HG03442 (cell line): ENCODE measurements at regions not wholly inside any gene's neighbourhood (a gene's known extent, or its start where the extent isn't known, plus 50 kb on each side); places are given as distances from the start of the nearest gene placed in this dataset.
"Not testable (repeated sequence)": the region's sequence is repeated elsewhere in the genome, so short reads cannot be mapped to it uniquely, and the experiment has no call there.

Experiments
- ATAC-seq: cut with Tn5 transposase; IDR thresholded peaks from one replicate; pipeline ENCODE4 v1.9.1; 2021; ENCODE audit warnings: mild to moderate bottlenecking, moderate library complexity; ENCODE audit not compliant: unreplicated experiment

DNA sequence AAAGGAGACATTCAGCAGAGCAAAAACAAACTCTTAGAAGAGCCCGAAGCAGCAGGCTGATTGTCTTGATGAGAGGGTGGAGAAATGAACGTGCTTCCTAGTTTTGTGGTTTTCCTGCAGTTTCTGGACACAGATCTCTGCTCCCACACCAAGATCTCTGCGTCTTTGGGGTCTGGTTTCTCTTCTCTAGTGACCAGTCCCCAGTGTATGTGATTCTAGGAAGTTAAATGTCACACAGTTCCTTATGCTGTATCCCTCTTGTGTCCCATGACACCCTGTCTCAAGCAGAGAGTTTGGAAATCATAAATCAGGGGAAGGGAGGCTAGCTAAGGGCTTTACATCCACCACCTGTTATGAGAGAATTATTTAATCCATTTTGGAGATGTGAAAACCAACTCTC is 55.4 kb upstream of the KLF14 start:
- no peak for ATAC-seq

DNA sequence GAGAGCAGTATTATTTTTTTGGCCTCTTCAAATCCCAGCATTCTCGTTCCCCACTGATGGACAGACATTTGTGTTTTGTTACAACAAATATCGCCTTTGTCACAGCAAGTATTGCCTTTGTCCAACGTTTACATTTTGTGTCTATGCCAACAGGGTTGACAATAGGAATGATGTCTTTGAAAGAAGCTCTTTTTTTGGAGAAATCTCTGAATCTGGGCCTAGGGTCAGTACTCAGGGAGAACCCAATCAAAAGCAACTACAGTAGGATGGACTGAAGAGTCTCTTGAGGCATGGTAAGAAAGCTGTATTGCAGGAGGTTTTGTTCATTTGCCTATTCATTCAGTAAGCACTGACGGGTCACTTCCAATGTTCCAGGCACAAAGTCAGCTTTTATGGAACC is 57.7 kb upstream of the KLF14 start:
- no peak for ATAC-seq

DNA sequence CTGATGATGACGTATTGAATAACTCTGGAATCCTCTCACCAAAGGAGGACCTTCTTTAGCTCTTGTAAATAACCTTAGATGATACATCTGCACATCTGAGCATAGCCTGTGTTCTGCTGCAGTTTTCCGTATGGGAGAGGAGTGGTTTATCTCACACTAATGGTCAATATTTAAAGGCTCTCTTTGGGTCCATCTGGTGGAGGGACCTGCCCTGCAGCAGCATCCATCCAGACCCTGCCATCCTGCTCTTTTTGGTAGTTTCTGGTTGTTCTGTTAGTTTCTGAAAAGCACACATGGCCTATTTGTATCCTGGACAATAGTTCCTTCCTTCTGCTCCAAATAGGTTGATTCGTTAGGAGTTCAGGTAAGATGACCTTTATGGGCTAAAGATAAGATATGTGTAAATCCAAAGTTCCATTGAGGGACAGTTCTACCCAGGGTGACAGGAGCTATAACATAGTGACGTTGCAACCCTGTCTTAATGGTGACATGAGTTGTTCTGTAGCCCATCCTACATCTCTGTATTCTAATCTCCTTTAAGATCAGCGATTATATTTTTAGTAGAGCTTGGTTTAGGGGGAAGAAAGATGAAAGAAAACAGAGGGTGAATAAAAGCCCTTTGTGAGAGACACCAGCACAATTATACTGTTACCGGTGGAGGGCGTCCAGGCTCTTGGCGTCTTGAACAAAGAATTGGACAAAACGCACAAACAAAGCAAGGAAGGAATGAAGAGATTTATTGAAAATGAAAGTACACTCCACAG is 60.0 kb upstream of the KLF14 start:
- no peak for ATAC-seq

DNA sequence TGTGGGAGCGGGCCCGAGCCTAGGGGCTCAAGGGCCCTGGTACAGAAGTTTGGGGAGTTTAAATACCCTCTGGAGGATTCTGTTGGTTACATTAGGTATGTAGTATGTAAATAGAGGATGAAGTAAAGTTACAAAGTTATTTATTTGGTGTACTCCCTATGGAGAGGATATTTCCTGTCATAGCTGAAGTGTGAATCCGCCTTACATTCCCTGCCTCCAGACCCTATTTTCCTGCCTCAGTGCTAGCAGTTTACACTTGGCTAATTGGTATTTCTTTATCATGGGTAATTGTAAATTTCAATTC is 60.6 kb upstream of the KLF14 start:
- no peak for ATAC-seq

DNA sequence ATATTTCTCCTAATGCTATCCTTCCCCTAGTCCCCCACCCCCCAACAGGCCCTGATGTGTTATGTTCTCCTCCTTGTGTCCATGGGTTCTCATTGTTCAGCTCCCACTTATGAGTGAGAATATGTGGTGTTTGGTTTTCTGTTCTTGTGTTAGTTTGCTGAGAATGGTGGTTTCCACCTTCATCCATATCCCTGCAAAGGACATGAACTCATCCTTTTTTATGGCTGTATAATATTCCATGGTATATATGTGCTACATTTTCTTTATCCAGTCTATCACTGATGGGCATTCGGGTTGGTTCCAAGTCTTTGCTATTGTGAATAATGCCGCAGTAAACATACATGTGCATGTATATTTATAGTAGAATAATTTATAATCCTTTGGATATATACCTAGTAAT is 62.4 kb upstream of the KLF14 start:
- not testable (repeated sequence) for ATAC-seq

DNA sequence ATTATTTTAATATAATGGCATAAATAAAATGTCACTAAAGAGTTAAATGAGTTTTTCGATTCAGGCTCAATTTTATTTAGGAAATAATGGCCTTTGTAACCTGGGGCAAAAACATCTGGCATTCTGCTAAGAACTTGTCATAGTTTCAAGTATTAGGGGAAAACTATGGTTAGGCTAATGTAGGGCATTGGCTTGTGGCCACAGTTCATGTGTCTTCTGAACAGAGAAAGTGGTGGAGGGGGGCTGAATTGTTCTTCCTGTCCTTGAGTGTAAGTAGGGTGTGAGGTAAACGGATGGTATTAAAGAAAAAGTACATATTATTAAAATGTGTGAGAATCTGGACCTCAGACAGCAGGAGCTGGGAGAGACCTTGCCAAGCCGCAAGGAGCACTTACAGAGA is 69.1 kb upstream of the KLF14 start:
- ATAC-seq, result no peak

DNA sequence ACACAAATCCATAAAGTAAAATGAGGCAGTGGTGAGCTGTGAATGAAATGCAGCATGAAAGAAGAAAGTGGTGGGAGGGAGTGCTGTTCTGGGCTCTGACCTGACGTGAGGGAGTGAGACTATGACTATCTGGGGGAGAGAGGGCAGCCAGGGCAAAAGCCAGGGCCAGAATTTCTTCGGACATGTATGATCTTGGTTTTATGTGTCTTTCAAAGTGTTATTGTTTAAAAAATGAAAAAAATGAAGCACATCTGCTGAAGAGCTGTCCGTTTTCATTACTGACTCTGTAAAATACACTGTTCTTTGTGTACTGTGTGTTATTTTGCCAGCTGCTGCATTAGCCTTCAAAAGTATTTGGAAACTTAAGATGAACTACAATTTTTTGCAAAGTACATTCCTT is 70.2 kb upstream of the KLF14 start:
- ATAC-seq, result no peak

DNA sequence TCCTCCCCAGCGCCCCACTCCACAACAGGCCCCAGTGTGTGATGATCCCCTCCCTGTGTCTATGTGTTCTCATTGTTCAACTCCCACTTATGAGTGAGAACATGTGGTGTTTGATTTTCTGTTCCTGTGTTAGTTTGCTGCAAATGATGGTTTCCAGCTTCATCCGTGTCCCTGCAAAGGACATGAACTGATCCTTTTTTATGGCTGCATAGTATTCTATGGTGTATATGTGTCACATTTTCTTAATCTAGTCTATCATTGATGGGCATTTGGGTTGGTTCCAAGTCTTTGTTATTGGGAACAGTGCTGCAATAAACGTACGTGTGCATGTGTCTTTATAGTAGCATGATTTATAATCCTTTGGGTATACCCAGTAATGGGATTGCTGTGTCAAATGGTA is 78.8 kb upstream of the KLF14 start:
- ATAC-seq, result not testable (repeated sequence)

DNA sequence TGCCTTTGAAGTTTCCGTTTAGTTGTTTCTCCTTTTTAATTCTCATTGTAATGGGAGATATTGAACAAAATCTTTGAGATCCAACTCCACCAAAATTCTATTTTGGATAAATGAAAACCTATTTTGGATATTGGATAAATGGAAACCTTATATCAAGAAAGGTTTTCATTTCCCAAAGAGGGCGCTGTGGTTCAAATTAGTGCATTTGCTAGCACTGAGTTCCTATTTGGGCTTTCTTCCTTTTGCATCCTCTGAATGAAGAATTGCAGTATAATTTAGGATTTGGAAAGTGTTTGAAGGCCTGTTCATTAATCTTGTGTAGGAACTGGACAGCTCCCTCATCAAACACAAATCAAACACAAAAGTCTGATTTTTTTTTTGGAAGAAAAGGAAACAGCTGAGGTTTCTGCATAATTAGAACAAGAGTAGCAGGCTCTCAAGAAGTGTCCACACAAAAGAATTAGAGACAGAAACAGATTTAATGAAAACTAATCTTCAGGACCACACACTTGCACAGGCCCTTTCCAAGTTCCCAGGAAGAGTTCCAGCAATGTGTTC is 80.8 kb upstream of the KLF14 start:
- ATAC-seq, result no peak

DNA sequence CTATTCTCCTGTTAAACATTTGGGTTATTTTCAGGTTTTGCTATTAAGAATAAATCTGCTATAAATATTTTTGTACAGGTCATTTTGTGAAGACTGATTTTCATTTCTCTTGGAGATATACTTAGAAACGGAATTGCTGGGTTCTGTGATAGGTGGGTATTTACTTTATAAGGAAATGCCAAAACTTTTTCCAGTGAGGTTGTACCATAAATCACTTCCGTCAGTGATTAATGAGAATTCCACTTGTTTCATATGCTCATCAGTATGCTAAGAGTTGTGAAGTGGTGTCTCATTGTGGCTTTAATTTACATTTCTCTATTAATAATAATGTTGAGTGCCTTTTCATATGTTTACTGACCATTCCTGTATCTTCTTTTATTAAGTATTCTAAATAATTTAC is 84.0 kb upstream of the KLF14 start:
- no peak for ATAC-seq

DNA sequence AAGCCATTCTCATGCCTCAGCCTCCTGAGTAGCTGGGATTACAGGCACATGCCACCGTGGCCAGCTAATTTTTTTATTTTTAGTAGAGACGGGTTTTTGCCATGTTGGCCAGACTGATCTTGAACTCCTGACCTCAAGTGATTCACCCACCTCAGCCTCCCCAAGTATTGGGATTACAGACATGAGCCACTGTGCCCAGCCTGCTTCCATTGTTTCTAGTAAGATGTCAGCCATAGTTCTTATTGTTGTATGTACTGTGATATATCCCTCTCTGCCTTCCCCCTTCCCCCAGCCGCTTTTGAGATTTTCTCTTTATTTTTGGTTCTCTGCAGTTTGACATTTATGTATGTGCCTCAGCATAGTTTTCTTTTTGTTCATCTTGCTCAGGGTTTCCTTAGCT is 87.9 kb upstream of the KLF14 start:
- no peak for ATAC-seq

DNA sequence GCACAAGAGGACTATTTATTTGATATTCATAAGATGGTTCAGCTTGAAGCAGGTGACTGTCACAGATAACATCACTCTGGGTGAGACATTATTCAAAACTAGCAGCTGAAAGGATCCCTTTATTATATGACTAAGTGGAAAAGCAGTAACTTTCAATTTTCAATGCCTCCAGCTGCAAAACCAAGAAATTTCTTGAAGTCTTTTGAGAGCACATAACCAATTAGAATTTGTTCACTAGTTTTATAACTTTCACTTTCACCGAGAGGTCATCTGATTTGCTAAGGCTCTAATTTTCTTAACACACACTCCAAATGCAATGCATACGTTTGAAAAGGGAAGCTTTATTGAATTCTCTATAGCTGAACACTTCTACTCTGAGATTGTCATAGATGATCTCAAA is 88.6 kb upstream of the KLF14 start:
- ATAC-seq, result no peak

DNA sequence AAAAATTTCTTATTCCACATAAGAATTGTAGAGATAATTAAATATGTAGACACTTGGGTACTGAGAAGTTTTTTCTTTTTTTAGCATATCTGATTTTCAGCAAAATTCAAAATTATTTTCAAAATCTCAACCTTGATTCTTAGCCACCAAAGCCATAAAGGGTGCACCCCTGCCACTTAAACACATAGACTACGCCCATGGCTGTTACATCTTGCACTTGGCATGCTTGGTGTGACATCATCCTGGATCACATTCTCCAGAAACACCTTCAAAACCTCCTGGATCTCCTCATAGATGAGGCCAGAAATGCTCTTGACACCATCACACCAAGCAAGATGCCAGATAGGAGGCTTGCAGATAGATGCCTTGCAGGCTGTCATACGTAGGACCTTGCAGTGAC is 89.1 kb upstream of the KLF14 start:
- ATAC-seq, result no peak

DNA sequence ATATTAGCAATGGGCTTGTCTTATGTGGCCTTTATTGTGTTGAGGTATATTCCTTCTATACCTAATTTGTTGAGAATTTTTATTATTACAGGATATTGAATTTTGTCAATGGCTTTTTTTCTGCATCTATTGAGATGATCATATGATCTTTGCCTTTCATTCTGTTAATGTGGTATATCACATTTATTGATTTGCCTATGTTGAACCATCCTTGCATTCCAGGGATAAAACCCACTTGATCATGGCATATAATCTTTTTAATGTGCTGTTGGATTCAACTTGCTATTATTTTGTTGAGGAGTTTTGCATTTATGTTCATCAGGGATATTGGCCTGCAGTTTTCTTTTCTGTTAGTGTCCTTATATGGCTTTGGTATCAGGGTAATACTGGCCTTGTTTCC is 91.8 kb upstream of the KLF14 start:
- ATAC-seq, result no peak

DNA sequence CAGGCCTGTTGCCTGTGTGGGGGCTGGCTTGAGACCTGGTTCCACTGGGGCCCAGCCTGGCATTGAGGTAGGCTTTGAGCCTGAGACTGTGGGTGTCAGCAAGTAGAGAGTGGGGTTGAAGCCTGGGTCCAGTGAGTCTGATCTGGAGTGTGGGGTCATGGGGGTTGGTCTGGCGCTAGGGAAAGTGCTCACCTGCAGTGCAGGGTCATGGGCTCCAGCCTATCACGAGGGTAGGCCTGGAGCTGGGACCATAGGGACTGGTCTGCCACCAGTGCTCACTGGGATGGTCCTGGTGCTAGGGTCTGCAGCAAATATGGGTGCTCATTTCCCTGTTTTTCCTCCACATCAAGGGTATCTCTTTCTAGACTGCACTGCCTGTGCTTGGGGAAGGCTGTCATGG is 95.4 kb upstream of the KLF14 start:
- no peak for ATAC-seq

DNA sequence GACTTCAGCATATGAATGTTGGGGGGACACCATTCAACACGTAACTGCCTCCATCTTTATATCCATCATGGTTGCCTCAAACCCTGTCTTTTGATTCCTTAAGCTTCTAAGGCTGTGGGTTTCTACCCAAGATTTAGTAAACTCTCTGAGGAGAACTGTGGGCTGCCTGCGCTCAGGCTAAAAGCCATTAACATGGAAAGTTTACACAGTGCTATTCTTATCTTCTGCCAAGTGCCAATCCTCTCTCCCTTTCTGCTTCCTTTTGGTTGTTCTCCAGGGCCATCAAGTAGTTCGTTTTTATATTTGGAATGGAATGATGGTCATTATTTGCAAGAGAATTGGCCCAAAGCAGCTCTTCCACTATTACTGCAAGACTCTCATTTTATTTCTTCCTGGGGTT is 97.3 kb upstream of the KLF14 start:
- ATAC-seq, result no peak

DNA sequence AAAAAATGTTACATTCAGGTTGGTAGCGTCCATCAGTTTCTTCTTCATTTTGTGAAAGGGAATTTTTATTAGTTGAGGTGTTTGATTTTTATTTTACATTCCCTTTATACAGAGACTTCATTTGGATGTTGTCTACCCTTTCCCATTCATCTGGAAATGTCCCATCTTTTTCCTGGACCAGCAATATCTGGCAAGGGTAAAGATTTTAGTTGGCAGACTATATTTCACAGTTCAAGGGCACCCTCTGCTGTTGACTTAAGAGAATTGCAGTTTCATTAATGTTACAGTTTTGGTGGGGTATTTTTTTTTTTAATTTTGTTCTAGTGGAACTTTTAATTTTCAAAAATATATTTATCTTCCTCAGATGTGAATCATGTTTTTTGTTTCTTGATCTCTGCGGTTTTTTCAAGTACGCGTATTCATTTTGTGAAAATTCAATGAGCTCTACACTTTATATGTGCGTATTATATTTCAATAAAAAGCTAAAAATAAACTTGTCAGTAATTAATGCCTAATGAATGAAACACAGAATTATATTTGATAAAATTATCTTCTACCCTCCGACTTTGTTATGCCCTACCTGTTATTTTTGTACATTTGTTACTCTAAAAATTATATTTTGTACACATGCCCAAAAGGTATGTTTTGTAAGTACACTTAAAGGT is 97.9 kb upstream of the KLF14 start:
- ATAC-seq, result no peak

DNA sequence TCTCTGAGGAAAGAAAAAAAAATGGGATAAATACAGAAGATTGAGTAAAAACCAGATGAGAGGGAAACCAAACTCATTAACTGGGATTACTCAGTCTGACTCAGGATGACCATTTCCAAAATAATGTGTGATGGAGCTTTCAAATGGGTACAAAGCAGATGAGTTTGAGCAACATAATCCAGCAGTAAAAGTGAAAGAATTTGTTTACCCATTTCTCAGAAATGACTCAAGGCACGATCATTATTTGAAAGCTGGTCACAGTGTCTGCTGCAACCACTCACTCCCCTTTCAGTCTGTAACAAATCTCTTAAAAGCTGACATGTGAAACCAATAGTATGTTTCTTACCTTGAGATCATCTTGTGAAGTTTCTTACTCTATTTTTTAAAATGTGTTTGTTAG is 104.7 kb upstream of the KLF14 start:
- no peak for ATAC-seq

DNA sequence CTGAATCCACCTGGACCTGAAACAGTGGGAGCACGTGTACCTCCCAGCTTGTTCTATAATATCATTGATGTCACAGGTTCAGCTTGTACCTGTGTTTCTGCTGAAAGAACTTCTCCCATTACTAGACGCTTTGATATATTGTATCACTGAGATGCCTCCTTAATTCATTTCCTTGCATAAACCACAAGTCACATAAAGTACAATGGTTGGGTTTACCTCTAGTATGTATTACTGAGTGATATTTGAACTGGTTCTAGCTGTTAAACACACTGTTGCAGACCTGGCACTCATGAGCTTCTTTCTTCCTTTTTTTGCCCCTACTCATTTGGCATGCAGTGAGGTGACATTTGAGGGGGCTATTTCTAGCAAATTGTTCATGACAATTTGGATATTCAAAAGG is 106.6 kb upstream of the KLF14 start:
- ATAC-seq, result no peak

DNA sequence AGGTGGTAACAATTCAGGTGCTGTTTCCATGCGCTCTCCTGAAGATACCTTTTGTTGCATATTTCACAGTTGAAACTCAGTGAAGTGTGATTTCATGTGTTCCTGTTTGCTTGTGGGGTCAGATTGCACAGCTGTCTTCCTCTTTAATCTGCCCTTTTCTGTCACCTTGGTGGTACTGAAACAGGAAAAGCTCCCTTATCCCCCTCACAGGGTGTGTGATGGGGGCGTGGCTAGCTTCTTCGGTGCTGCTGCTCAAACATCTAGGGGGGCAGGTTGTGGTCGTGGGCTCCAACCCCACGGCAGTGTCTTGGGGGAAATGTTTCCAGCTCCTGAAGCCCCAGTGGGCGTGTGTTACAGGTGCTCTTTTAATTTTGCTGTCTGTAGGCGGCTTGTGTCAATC is 107.4 kb upstream of the KLF14 start:
- ATAC-seq, result no peak

DNA sequence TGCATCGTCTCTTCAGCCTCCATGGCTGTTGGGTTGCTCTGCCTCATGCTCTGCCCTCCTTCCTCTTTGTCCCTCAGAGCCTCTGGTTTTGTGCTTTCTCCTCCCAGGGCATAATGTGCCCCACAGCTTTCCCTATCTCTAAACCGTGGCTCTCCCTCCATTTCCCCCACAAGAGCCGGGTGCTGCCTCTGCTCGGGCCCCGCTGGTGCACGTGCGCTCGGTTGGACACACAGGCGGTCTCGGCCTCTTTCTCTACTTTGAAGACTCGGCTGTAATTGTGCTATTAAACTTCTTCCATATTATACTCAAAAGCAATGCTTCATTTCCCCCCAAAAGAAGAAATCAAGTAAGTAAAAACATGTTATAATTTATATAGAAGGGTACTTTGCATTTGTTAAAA is 109.7 kb upstream of the KLF14 start:
- ATAC-seq, result no peak

DNA sequence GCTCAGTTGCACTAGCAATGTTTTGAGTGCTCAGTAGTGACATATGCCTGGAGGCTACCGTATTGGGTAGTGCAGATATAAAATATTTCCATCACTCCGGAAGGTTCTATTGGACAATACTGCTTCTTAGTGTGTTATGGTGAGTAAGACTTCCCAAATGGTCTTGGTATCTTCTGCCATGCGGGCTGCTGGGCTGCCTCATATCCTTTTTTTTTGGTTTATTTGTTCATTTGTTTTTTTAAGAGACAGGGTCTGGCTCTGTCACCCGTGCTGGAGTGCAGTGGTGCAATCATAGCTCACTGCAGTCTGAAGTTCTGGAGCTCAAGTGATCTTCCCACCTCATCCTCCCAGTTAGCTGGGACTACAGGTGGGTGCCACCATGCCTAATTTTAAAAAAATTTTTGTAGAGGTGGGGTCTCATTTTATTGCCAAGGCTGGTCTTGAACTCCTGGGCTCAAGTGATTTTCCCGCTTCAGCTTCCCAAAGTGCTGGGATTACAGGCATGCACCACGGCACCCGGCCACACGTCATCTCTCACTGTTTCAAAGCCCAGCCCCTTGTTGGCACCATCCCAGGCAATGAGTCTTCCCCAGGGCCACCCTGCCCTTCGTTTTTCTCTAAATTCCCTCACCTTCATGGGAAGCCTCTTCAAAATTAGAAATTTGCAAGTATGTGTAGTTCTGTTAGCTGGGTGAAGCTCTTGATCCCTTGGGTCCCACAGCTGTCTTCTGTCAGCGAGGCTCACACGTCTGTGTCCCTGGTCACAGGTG is 111.0 kb upstream of the KLF14 start:
- no peak for ATAC-seq
